Vagina (tissue), 2 donors: ENCODE measurements at regions not wholly inside any gene's neighbourhood (a gene's known extent, or its start where the extent isn't known, plus 50 kb on each side); places are given as distances from the start of the nearest gene placed in this dataset.

Source experiments
- POLR2A ChIP-seq, 2 donors: fragments of 450-650 bp; IDR thresholded peaks; one replicate each; pipeline ENCODE4 v1.6.1; 2017; ENCODE audit warnings: antibody characterized with exemption in 2 of 2, mild to moderate bottlenecking in 2 of 2, moderate library complexity in 2 of 2
- TF ChIP-seq, protein P1 (sequence below), 3 experiments: fragments of 450-650 bp in 2 of 3; fragments of 200-600 bp in 1 of 3; sonication (generic) in 1 of 3; IDR thresholded peaks; one replicate each; pipeline ENCODE4 v1.5.1; 2017 to 2019; ENCODE audit warnings: antibody characterized with exemption in 3 of 3, mild to moderate bottlenecking in 2 of 3, moderate library complexity in 2 of 3

DNA sequence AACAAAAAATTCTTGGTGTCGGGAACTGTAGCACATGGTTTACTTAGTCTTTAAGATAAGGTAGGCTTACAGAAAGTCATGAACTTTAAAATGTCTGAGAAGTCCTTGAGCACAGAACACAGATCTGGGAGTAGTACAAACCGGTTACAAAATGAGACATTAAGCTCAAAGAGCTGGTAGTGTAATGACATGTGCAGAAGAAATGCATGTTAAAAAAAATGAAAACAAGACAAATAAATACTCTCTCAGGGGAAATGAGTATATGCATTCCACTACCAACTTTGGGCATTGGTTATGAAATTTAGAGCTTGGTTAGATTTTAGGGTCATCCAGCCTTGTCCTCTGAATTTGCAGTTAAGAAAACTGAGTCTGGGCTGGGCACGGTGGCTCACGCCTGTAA, 91.5 kb upstream of the F3 start:
- TF ChIP-seq, protein P1, sequence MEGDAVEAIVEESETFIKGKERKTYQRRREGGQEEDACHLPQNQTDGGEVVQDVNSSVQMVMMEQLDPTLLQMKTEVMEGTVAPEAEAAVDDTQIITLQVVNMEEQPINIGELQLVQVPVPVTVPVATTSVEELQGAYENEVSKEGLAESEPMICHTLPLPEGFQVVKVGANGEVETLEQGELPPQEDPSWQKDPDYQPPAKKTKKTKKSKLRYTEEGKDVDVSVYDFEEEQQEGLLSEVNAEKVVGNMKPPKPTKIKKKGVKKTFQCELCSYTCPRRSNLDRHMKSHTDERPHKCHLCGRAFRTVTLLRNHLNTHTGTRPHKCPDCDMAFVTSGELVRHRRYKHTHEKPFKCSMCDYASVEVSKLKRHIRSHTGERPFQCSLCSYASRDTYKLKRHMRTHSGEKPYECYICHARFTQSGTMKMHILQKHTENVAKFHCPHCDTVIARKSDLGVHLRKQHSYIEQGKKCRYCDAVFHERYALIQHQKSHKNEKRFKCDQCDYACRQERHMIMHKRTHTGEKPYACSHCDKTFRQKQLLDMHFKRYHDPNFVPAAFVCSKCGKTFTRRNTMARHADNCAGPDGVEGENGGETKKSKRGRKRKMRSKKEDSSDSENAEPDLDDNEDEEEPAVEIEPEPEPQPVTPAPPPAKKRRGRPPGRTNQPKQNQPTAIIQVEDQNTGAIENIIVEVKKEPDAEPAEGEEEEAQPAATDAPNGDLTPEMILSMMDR (IDR thresholded peaks at IDR 0.05) = no peak
- TF ChIP-seq POLR2A (IDR thresholded peaks at IDR 0.05) = no peak
